Prostate gland (tissue), 2 donors: ENCODE measurements at regions not wholly inside any gene's neighbourhood (a gene's known extent, or its start where the extent isn't known, plus 50 kb on each side); places are given as distances from the start of the nearest gene placed in this dataset.

Experiments used
- POLR2A ChIP-seq: fragments of 450-650 bp; IDR thresholded peaks from one replicate; pipeline ENCODE4 v1.6.1; 2016; ENCODE audit warnings: antibody characterized with exemption, mild to moderate bottlenecking
- TF ChIP-seq, protein P1 (sequence below), 4 experiments: fragments of 200-600 bp in 2 of 4; fragments of 450-650 bp in 2 of 4; sonication (generic) in 2 of 4; IDR thresholded peaks; 1 replicate in 3 of 4; 2 replicates in 1 of 4; pipeline ENCODE4 v1.5.1; 2016 to 2019; ENCODE audit warnings: antibody characterized with exemption in 4 of 4, mild to moderate bottlenecking in 2 of 4, moderate library complexity in 2 of 4

- TF ChIP-seq, protein P1, sequence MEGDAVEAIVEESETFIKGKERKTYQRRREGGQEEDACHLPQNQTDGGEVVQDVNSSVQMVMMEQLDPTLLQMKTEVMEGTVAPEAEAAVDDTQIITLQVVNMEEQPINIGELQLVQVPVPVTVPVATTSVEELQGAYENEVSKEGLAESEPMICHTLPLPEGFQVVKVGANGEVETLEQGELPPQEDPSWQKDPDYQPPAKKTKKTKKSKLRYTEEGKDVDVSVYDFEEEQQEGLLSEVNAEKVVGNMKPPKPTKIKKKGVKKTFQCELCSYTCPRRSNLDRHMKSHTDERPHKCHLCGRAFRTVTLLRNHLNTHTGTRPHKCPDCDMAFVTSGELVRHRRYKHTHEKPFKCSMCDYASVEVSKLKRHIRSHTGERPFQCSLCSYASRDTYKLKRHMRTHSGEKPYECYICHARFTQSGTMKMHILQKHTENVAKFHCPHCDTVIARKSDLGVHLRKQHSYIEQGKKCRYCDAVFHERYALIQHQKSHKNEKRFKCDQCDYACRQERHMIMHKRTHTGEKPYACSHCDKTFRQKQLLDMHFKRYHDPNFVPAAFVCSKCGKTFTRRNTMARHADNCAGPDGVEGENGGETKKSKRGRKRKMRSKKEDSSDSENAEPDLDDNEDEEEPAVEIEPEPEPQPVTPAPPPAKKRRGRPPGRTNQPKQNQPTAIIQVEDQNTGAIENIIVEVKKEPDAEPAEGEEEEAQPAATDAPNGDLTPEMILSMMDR (IDR thresholded peaks at IDR 0.05), result no peak
- TF ChIP-seq POLR2A, result no peak
Measured at GRCh38 chr6:85283436-85283835, 166.4 kb upstream of the NT5E start.
